Mesothelial cell of epicardium (in vitro differentiated cells): ENCODE measurements at regions not wholly inside any gene's neighbourhood (a gene's known extent, or its start where the extent isn't known, plus 50 kb on each side); places are given as distances from the start of the nearest gene placed in this dataset.

ENCODE experiments used
- DNase-seq, 2 experiments: peaks; one replicate each; pipeline ENCODE4 v3.0.0; 2021; ENCODE audit warnings: low spot score in 2 of 2; ENCODE audit not compliant: unreplicated experiment in 2 of 2
- H3K27ac Mint-ChIP-seq: 2 replicates; pipeline ENCODE4 v1.8.0; 2021; ENCODE audit warnings: mixed read lengths
- H3K27me3 Mint-ChIP-seq: 2 replicates; pipeline ENCODE4 v1.8.0; 2021; ENCODE audit warnings: low read depth, mixed read lengths
- H3K36me3 Mint-ChIP-seq: 2 replicates; pipeline ENCODE4 v1.8.0; 2021; ENCODE audit warnings: mixed read lengths
- H3K4me1 Mint-ChIP-seq: 2 replicates; pipeline ENCODE4 v1.8.0; 2021; ENCODE audit warnings: mixed read lengths
- H3K4me3 Mint-ChIP-seq: 2 replicates; pipeline ENCODE4 v1.8.0; 2021; ENCODE audit warnings: mild to moderate bottlenecking, moderate library complexity, mixed read lengths
- H3K9me3 Mint-ChIP-seq: 2 replicates; pipeline ENCODE4 v1.8.0; 2021; ENCODE audit warnings: mixed read lengths
- TF ChIP-seq, protein P1 (sequence below): fragments of 200-600 bp; sonication (generic); IDR thresholded peaks from one replicate; pipeline ENCODE4 v1.5.0; 2021; ENCODE audit warnings: antibody characterized with exemption; ENCODE audit not compliant: unreplicated experiment

DNA sequence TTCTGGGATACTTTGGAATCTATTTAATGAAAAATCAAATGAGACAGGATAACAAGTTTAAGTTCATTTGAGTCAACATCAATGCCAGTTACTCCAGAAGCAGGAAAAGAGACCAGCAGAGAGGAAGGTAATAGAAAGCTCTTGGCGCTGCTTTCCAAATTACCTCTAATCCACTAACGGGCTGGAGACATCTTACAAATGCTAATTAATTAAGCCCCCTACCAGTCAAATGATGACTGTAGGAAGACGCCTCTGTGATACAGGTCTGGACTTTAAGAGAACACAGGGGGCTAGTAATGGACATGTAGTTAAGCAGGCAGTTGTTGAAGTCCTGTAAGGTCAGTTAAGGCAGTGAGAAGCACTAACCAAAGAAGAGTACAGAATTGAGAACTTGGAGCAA, 65.3 kb upstream of the HTR4 start:
- H3K27me3 Mint-ChIP-seq = peaks cover 1% of the 10 kb centered on the region
- DNase-seq = no peak
- no peak overlapping the region for H3K4me3 Mint-ChIP-seq
- H3K9me3 Mint-ChIP-seq = peaks cover 9% of the 10 kb centered on the region
- H3K27ac Mint-ChIP-seq = peak overlapping the region; percentile 2
- peaks cover 18% of the 10 kb centered on the region for H3K4me1 Mint-ChIP-seq
- no peaks in the 10 kb centered on the region for H3K36me3 Mint-ChIP-seq
- TF ChIP-seq, protein P1, sequence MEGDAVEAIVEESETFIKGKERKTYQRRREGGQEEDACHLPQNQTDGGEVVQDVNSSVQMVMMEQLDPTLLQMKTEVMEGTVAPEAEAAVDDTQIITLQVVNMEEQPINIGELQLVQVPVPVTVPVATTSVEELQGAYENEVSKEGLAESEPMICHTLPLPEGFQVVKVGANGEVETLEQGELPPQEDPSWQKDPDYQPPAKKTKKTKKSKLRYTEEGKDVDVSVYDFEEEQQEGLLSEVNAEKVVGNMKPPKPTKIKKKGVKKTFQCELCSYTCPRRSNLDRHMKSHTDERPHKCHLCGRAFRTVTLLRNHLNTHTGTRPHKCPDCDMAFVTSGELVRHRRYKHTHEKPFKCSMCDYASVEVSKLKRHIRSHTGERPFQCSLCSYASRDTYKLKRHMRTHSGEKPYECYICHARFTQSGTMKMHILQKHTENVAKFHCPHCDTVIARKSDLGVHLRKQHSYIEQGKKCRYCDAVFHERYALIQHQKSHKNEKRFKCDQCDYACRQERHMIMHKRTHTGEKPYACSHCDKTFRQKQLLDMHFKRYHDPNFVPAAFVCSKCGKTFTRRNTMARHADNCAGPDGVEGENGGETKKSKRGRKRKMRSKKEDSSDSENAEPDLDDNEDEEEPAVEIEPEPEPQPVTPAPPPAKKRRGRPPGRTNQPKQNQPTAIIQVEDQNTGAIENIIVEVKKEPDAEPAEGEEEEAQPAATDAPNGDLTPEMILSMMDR = no peak

DNA sequence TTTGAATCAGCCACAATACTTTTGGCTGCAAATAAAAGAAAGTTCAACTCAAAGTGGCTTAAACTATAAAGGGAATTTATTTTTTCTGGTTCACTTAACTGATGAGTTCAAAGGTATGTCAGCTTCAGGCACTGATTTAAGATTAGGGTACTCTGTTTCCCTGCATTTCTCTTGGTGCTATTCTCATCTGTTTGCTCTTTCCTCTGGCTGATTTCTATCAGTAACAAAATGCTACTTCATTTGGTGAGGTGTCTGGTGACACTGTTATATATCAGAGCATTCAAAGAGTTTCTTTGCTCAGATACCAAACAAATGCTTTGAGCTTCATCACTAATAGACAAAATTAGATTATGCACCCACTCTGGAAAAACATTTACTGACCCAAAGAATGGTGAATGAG, 65.9 kb upstream of the HTR4 start:
- Mint-ChIP-seq H3K27me3 (peaks cover 1% of the 10 kb centered on the region), H3K27ac (no peak overlapping the region), H3K9me3 (peaks cover 2% of the 10 kb centered on the region)

DNA sequence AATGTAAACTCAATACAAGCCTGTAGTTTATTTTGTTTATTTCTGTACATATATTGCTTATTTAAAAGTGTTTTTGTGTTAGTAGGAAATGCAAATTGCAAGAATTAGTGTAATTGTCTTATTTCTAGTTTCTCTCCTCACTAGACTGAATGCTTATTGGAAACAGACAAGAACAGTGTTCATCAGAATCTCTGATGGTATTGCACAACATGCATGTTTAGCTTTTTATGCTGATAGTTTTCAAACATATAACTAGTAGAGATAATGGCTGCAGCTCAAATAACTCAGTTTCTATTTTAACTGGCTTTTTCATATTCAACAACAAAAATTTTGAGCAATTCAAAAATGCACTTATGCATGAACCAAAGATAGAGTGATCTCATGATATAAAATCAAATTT, 68.8 kb upstream of the HTR4 start:
- Mint-ChIP-seq H3K36me3 (no peaks in the 10 kb centered on the region), H3K4me3 (no peak overlapping the region), H3K27ac (no peak overlapping the region), H3K27me3 (no peaks in the 10 kb centered on the region), H3K9me3 (no peaks in the 10 kb centered on the region), H3K4me1 (peaks cover 18% of the 10 kb centered on the region)
- TF ChIP-seq, protein P1 = no peak
- no peak for DNase-seq

More for the DNA sequence above, 65.9 kb upstream of the HTR4 start:
- no peak for DNase-seq
- peaks cover 18% of the 10 kb centered on the region for H3K4me1 Mint-ChIP-seq
- H3K4me3 Mint-ChIP-seq = no peak overlapping the region
- no peaks in the 10 kb centered on the region for H3K36me3 Mint-ChIP-seq
- TF ChIP-seq, protein P1 = no peak

DNA sequence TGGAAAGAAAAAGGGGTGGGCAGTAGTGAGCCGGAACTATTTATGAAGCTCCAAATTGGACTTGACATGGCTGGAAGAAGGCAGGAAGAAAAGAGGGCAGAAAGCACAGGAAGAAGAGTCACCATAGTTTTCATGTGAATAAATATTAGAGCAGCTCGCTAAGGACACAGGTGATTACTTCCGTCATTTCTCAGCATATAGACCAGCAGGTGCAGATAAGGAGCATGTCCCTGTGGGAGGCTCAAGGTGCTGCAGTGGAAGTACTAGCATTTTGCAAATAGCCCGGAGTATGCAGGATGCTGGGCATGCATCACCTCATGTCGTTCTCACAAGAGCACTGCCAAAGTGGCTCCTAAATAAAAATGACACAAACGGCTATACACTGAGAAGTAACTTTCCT, 71.3 kb upstream of the HTR4 start:
- Mint-ChIP-seq H3K36me3 (no peaks in the 10 kb centered on the region), H3K9me3 (no peaks in the 10 kb centered on the region), H3K27me3 (no peaks in the 10 kb centered on the region), H3K27ac (no peak overlapping the region), H3K4me3 (no peak overlapping the region), H3K4me1 (peaks cover 23% of the 10 kb centered on the region)
- TF ChIP-seq, protein P1 = no peak
- DNase-seq = no peak

DNA sequence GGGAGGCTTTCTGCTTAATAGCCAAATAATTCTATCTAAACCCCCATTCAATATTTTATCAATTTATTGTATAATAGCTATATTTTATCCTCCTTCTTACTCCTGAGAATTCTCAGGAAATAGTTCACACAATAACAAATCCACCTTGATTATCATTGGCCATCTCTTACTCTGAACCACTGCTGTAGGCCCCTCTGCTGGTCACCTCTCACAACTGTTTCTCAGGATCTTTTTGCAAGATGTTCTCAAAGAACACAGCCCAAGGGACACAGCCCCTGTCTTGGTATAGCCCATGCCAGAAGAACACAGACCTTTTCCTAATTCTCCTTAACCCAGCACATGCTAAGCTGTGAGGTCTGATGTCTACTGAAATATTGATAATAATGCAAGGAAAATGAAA, 74.9 kb upstream of the HTR4 start:
- Mint-ChIP-seq H3K36me3 (no peaks in the 10 kb centered on the region), H3K27me3 (peaks cover 14% of the 10 kb centered on the region), H3K4me1 (peaks cover 30% of the 10 kb centered on the region), H3K4me3 (no peak overlapping the region), H3K9me3 (no peaks in the 10 kb centered on the region), H3K27ac (no peak overlapping the region)
- TF ChIP-seq, protein P1 = peak; percentile 24
- no peak for DNase-seq

DNA sequence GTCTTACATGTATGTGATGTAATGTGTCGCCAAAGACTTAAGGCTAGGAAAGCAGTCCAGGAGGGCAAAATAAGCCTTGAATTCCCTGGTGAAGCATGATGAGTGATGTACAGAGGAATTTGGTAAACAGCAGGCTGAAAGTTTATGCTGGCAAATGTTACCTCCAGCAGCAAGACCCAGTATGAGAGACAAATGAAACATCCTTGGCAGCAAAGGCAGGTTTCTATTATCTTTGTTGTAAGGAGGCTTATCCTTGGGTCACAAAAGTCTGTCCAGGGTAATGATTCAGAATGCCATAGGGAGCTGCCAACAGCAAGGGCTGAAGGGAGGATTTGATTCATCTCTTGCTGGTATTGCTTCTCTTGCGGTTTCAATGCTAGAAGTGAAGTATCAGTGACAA, 75.9 kb upstream of the HTR4 start:
- TF ChIP-seq, protein P1 = no peak
- H3K4me1 Mint-ChIP-seq = peaks cover 30% of the 10 kb centered on the region
- no peaks in the 10 kb centered on the region for H3K9me3 Mint-ChIP-seq
- H3K4me3 Mint-ChIP-seq = no peak overlapping the region
- peaks cover 14% of the 10 kb centered on the region for H3K27me3 Mint-ChIP-seq
- no peak for DNase-seq
- no peaks in the 10 kb centered on the region for H3K36me3 Mint-ChIP-seq
- no peak overlapping the region for H3K27ac Mint-ChIP-seq
